ENCODE measurements at regions not wholly inside any gene's neighbourhood (a gene's known extent, or its start where the extent isn't known, plus 50 kb on each side); places are given as distances from the start of the nearest gene placed in this dataset.

GRCh38 chr14:100668352-100668751, 58.3 kb upstream of the DLK1 start:
- Histone ChIP-seq H3K4me3 (no peak overlapping the region), H3K4me2 (no peak overlapping the region), H3K27ac (no peak overlapping the region), H3K9me3 (no peaks in the 10 kb centered on the region), H3K4me1 (peaks cover 27% of the 10 kb centered on the region)
- no peak for FAIRE-seq
- POLR2A ChIA-PET = no interaction called here
- CTCF ChIA-PET = interaction anchor here (1.3 to 1.8 kb wide), 3 partner anchors 12 to 567 kb away, joined by 3 to 5 read pairs (median 4); no protein-coding TSS in a partner anchor
- no peak for ATAC-seq
- no peak for DNase-seq (ENCODE audit: low read depth in 1 of 2, low spot score in 1 of 2)
- TF ChIP-seq CBX8 (IDR thresholded peaks at IDR 0.05) (no peak), BCL3 (IDR thresholded peaks at IDR 0.05) (no peak), ZFP36 (IDR thresholded peaks at IDR 0.05; ENCODE audit: borderline replicate concordance, partially characterized antibody) (no peak), RNF2 (IDR thresholded peaks at IDR 0.05; ENCODE audit: borderline replicate concordance, low read depth) (no peak), HMGXB4 (CRISPR knock-in tag; IDR thresholded peaks at IDR 0.05; ENCODE audit: borderline replicate concordance) (no peak), JUNB (IDR thresholded peaks at IDR 0.05) (no peak), RFX5 (IDR thresholded peaks at IDR 0.05) (no peak), MYC (IDR thresholded peaks at IDR 0.05; ENCODE audit: borderline replicate concordance, low read length) (no peak), RARB (CRISPR knock-in tag; IDR thresholded peaks at IDR 0.05) (no peak), KDM5A (IDR thresholded peaks at IDR 0.05) (no peak), PHF8 (IDR thresholded peaks at IDR 0.05; ENCODE audit: borderline replicate concordance, low read depth) (no peak), MAFK (IDR thresholded peaks at IDR 0.05; ENCODE audit: partially characterized antibody) (no peak), EHF (CRISPR knock-in tag; IDR thresholded peaks at IDR 0.05) (no peak), NFE2L2 (conservative IDR thresholded peaks at IDR 0.05; ENCODE audit: low read length) (no peak), PBX3 (IDR thresholded peaks at IDR 0.05) (no peak)
- WGBS (ENCODE audit: missing lambda C conversion rate) = 87% methylated on average over 4 of the region's 6 CpGs

GRCh38 chr14:100669011-100669412, 57.7 kb upstream of the DLK1 start:
- POLR2A ChIA-PET = no interaction called here
- Histone ChIP-seq H3K4me3 (no peak overlapping the region), H3K9me3 (no peaks in the 10 kb centered on the region), H3K4me2 (no peak overlapping the region), H3K4me1 (peaks cover 27% of the 10 kb centered on the region), H3K27ac (no peak overlapping the region; a peak in 1 of 6 replicates)
- WGBS (ENCODE audit: missing lambda C conversion rate) = 92% methylated on average over 7 of the region's 9 CpGs
- ATAC-seq (no peak), DNase-seq (ENCODE audit: low read depth in 1 of 2, low spot score in 1 of 2) (no peak), FAIRE-seq (no peak)
- TF ChIP-seq SREBF2 (IDR thresholded peaks at IDR 0.05) = no peak
- TF ChIP-seq FOXS1 (CRISPR knock-in tag; IDR thresholded peaks at IDR 0.05) = no peak
- CTCF ChIA-PET = interaction anchor here (1.8 kb wide), 1 partner anchor 12 kb away, joined by 3 read pairs; no protein-coding TSS in a partner anchor

- TF ChIP-seq REST (IDR thresholded peaks at IDR 0.05) (no peak), ELK1 (IDR thresholded peaks at IDR 0.05; ENCODE audit: low read depth, low read length) (no peak), MAZ (IDR thresholded peaks at IDR 0.05; ENCODE audit: borderline replicate concordance, low read depth, low read length) (no peak), E2F6 (IDR thresholded peaks at IDR 0.05; ENCODE audit: borderline replicate concordance, low read depth) (no peak), TP53 (CRISPR knock-in tag; IDR thresholded peaks at IDR 0.05) (no peak), HDAC2 (IDR thresholded peaks at IDR 0.05) (no peak), RFX5 (IDR thresholded peaks at IDR 0.05) (no peak), JUN (IDR thresholded peaks at IDR 0.05) (no peak), POLR2A (IDR thresholded peaks at IDR 0.05; ENCODE audit: low read length) (no peak)
- ChIA-PET POLR2A (no interaction called here), CTCF (interaction anchor here (1.8 kb wide), 1 partner anchor 11 kb away, joined by 3 read pairs; no protein-coding TSS in a partner anchor)
Observed at GRCh38 chr14:100669468-100669867, 57.2 kb upstream of the DLK1 start.

More at GRCh38 chr14:100669468-100669867, 57.2 kb upstream of the DLK1 start:
- no peak for FAIRE-seq
- no peak for DNase-seq (ENCODE audit: low read depth in 1 of 2, low spot score in 1 of 2)
- no peak for ATAC-seq
- whole genome bisulfite sequencing (ENCODE audit: missing lambda C conversion rate) = 87% methylated on average over 13 of the region's 13 CpGs
- no peak overlapping the region for H3K27ac ChIP-seq
- H3K9me3 ChIP-seq = no peaks in the 10 kb centered on the region
- no peak overlapping the region for H3K4me3 ChIP-seq
- H3K4me1 ChIP-seq = peaks cover 27% of the 10 kb centered on the region
- H3K4me2 ChIP-seq = no peak overlapping the region

Data from A549 (cell line).